H1 (cell line): ENCODE measurements at regions not wholly inside any gene's neighbourhood (a gene's known extent, or its start where the extent isn't known, plus 50 kb on each side); places are given as distances from the start of the nearest gene placed in this dataset.

Source experiments
- NANOG ChIP-seq: IDR thresholded peaks from 2 replicates; pipeline ENCODE4 v1.6.1; 2011; ENCODE audit warnings: low read length, low read depth, mild to moderate bottlenecking, inconsistent platforms; ENCODE audit not compliant: insufficient read depth, poor library complexity, severe bottlenecking
- NRF1 ChIP-seq: IDR thresholded peaks from 2 replicates; pipeline ENCODE4 v1.6.1; 2011; ENCODE audit warnings: mild to moderate bottlenecking, low read depth, low read length, improper control_type of control experiment
- SP4 ChIP-seq: IDR thresholded peaks from 2 replicates; pipeline ENCODE4 v1.6.1; 2012; ENCODE audit warnings: low read length, inconsistent platforms
- TEAD4 ChIP-seq: IDR thresholded peaks from 2 replicates; pipeline ENCODE4 v1.6.1; 2012; ENCODE audit warnings: low read depth, low read length, inconsistent platforms, mixed read lengths
- TF ChIP-seq, protein P1 (sequence below), 3 experiments: IDR thresholded peaks; 1 replicate in 2 of 3; 2 replicates in 1 of 3; pipeline versions ENCODE4 v1.5.1 to v1.6.1; 2011; ENCODE audit warnings: low read length in 3 of 3, mild to moderate bottlenecking in 3 of 3, inconsistent platforms in 2 of 3, low read depth in 1 of 3, moderate library complexity in 1 of 3; ENCODE audit not compliant: insufficient read depth in 1 of 3; ENCODE audit errors: control extremely low read depth in 1 of 3

DNA sequence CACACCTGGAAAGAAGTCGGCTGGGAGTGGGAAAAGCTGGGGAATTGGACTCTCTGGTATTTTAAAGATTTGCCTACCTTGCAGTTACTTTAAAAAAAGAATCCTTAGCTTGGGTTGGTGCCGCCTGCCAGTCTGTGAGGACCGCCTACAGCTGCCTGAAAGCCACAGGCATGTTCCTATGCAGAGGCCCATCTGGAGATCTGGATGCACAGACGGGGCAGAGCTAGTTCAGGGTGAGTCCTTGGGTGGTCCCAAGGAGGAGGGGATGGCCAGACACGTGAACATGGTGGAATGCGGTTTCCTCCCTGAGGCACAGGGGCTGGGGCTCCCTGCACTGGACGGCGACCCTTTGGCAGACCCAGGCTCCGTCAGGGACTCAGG, 113.2 kb upstream of the IQSEC1 start (continued):
- TF ChIP-seq, protein P1, sequence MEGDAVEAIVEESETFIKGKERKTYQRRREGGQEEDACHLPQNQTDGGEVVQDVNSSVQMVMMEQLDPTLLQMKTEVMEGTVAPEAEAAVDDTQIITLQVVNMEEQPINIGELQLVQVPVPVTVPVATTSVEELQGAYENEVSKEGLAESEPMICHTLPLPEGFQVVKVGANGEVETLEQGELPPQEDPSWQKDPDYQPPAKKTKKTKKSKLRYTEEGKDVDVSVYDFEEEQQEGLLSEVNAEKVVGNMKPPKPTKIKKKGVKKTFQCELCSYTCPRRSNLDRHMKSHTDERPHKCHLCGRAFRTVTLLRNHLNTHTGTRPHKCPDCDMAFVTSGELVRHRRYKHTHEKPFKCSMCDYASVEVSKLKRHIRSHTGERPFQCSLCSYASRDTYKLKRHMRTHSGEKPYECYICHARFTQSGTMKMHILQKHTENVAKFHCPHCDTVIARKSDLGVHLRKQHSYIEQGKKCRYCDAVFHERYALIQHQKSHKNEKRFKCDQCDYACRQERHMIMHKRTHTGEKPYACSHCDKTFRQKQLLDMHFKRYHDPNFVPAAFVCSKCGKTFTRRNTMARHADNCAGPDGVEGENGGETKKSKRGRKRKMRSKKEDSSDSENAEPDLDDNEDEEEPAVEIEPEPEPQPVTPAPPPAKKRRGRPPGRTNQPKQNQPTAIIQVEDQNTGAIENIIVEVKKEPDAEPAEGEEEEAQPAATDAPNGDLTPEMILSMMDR (IDR thresholded peaks at IDR 0.05; ENCODE audit: control extremely low read depth in 1 of 3, insufficient read depth in 1 of 3, low read depth in 1 of 3, low read length in 3 of 3) = no peak
- TF ChIP-seq SP4 (no peak), TEAD4 (no peak), NRF1 (no peak), NANOG (no peak)
